NCI-H460 (cell line): ENCODE measurements at regions not wholly inside any gene's neighbourhood (a gene's known extent, or its start where the extent isn't known, plus 50 kb on each side); places are given as distances from the start of the nearest gene placed in this dataset.
"Not testable (repeated sequence)": the region's sequence is repeated elsewhere in the genome, so short reads cannot be mapped to it uniquely, and the experiment has no call there.

Source experiments
- DNase-seq: peaks from one replicate; pipeline ENCODE4 v3.0.0-alpha.2; 2016; ENCODE audit warnings: low read depth; ENCODE audit errors: extremely low read depth

- DNase-seq = no peak
Observed at GRCh38 chr18:22691946-22692710, 241.0 kb upstream of the RBBP8 start.

GRCh38 chr18:22694954-22695353, 238.2 kb upstream of the RBBP8 start:
- peak; percentile 27 for DNase-seq

DNA sequence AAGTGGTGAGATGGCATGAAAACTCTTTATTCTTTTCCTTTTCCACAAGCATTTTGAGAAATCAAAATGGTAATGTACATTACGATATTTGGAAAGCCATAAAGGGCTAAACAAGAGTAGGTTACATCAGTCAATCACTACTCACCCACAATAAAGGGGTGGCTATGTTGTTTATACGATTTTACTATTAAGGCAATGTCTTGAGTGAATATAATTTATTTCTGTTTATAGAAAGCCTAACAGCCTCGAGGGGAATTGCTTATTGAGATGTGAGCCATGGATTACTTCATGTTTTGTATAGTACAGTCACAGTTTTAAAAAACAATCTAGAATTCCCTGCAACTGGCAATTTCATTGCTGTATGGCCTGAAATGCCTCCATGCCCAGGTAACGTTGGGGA, 237.5 kb upstream of the RBBP8 start:
- no peak for DNase-seq

GRCh38 chr18:22697561-22697960, 235.6 kb upstream of the RBBP8 start:
- DNase-seq = no peak

DNA sequence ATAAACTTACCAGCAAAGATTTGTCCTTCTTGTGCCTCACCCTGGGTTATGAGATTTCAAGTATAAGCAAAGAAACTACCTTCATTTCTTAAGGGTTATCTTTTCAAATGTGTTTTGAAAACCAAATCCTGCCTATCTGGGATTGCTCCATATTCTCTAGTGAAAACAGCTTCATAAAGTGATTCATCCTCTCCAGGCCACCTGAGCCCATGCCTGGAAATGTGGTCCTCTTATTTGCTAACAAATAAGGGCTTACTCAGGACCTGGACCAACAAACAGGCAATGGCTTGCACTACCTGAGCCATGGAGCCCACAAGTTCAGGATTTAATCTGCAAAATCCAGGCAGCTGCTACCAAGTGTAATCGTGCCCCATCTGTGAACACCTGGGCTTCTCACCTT, 234.4 kb upstream of the RBBP8 start:
- no peak for DNase-seq

DNA sequence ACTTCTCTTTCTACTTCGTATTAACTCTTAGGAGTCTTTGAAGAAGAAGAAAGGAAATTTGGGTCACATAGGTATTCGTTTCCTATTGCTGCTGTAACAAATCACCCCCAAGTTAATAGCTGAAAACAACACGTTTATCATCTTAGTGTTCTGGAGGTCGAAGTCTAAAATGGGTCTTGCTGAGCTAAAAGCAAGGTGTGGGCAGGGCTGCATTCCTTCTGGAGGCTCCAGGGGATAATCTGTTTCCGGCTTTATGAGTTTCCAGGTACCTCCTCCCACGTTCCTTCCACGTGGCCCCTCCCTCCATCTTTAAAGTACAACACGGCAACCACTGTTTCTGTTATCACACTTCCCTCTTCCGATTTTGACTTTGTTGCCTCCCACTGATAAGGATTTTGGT, 233.5 kb upstream of the RBBP8 start:
- DNase-seq = no peak

DNA sequence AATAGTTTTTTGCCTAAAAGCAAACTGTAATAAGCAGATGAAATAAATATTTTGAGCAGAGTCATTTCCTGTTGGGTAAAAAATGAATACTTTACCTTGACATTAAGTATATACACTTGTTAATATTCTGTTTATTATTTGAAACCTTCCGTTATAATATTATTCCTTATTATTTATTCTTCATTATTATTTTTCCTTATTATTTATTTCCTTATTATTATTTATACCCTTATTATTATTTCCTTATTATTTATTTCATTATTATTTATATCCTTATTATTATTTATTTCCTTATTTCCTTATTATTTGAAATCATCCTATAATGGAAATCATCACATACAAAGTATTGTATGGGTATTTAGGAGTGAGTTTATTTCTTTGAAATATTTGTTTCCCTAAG, 232.2 kb upstream of the RBBP8 start:
- no peak for DNase-seq

- no peak for DNase-seq
Observed at GRCh38 chr18:22701326-22701725, 231.8 kb upstream of the RBBP8 start.

DNA sequence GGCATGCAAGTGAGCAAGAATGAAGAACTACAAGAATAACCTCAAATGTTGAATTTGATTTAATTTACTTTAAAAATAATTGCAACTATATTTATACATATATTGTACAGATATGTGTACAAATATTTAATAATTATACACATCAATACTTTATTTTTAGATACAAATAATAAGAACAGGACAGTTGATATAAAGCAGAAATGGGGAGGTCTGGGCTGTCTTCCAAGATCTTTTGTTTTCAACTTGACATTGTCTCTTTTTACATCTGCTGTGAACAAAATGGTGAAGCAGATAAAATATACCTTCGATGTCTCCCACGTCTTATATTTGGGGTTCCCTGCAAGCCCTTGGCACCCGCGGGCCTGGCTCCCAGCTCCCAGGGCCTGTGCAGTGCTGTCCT, 231.3 kb upstream of the RBBP8 start:
- no peak for DNase-seq

DNA sequence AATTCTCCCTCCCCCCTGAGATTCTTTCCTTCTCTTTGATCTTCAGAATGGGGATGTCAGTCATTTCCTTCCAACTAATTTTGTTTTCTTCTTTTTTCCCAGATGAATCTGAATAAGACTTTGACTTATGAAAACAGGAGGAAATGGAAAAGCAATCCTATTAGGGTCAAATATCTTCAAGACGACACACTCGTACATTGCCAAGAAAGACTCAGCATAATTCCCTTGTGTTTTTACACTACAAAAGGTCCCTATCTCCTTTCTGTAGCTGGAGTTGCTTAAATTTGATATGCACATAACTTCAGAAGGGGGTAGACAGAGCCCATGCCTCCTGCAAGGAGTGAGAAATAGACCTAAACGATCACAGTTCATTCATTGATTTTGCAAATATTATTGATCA, 230.3 kb upstream of the RBBP8 start:
- no peak for DNase-seq

GRCh38 chr18:22703883-22704585, 229.1 kb upstream of the RBBP8 start:
- peak; percentile 36 for DNase-seq

DNA sequence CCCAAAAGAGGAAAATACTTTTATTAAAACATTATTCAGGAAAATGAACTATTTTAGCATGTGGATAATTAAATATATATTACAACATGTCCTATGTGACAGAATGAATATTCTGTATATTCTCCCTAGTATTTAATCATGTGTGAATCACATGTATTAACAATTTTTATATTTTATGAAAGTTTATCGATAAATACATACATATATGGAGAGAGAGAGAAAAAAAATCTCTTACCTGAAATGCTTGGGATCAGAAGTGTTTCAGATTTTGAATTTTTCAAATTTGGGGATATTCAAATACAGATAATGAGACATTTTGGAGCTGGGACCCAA, 228.6 kb upstream of the RBBP8 start:
- no peak for DNase-seq

- DNase-seq = no peak
Observed at GRCh38 chr18:22705328-22705727, 227.8 kb upstream of the RBBP8 start.

DNA sequence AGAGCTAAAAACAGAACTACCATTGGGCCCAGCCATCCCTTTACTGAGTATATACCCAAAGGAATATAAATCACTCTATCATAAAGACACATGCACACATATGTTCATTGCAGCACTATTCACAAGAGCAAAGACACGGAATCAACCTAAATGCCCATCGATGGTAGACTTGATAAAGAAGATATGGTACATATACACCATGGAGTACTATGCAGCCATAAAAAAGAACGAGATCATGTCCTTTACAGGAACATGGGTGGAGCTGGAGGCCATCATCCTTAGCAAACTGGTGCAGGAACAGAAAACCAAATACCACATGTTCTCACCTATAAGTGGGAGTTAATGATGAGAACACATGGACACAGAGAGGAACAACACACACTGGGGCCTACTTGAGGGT, 227.1 kb upstream of the RBBP8 start:
- not testable (repeated sequence) for DNase-seq

DNA sequence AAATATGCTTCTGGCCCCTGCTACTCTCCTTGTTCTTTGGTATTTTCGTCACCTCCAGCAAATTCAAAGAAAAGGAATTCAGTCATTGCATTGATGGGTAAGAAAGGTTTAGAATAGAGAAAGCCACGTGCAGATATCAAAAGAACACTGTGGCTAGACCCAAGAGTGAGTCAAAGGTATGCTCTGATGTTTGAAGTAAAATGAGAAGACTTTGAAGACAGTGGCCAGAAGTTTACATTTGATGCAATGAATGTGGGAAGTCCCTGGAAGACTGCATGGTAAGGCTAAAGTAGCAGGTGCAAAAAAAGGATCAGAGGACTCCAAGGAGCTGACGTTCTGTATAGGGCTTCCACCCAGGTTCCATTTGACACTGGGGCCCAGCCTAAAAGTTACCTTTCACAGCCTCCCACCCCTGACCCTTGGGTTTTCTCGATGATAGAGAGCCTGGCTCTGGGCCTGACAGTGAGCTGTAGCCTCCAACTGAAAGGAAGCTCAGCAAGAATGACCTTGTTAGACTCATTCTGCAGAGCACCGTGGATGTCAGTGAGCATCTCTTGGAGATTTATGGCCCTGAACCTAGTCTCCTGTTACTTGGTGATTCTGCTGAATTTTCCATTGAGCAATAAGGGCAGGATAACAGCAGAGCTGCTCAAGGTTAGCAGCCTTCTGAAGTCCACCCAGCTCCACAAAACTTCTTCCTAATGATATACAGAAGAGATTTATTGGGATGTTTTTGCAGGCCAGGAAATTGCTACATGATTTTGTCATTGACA, 223.7 kb upstream of the RBBP8 start:
- DNase-seq = no peak

DNA sequence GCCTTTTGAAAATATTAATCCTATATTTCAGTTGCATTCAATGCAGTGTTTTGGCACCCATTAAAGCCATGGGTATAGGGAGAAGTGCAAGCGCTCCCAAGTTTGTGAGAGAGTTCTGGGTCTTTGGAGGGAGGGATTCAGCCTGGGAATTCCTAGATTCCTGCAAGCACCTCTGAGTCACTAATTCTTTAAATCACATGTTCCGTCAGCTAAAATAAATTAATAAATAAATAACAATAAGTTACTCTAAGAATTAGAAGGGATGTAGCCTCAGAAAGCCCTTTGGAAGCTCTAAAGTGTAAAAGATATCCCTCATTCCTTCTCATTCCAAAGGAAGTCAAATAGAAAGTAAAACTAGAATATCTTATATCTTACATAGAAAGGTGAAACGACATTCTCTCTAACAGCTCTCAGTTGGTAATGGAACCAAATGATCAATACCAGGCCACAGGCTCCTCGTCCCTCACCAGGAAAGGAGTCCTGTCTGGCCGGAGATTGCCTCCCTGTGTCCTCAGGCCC, 222.4 kb upstream of the RBBP8 start:
- no peak for DNase-seq

GRCh38 chr18:22711192-22711685, 221.9 kb upstream of the RBBP8 start:
- no peak for DNase-seq

GRCh38 chr18:22713511-22713910, 219.6 kb upstream of the RBBP8 start:
- no peak for DNase-seq

DNA sequence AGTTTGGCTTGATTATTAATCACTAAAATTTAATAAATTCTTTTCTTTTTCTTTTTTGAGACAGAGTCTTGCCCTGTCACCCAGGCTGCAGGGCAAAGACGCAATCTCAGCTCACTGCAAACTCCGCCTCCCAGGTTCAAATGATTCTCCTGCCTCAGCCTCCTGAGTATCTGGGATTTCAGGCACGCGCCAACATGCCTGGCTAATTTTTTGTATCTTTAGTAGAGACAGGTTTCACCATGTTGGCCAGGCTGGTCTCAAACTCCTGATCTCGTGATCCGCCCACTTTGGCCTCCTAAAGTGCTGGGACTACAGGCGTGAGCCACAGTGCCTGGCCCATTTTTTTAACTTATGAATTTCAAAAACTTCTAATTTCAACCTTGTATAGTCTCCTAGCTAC, 215.6 kb upstream of the RBBP8 start:
- DNase-seq = not testable (repeated sequence)

GRCh38 chr18:22723221-22723620, 209.9 kb upstream of the RBBP8 start:
- DNase-seq = no peak

DNA sequence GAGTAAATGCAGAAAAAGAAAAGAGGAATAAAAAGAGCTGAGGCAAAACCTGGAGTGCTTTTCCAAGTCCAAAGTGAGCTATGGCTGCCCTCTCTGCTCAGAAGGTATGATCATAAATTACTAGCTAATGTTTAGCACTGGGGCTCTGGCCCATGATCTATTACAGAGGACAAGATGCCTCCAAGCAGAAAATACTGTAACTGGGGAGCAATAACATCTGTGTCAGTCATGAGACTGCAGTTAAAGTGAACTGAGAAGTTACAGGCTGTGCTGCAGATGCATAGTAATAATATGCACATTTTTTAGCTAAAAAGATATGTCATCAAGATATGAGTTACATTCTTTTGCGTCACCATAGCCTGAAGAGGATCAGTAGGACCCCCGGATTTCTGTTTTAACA, 209.4 kb upstream of the RBBP8 start:
- no peak for DNase-seq
